Suppressor macrophage treated with lipopolysaccharide for 1 hour (primary cell): ENCODE measurements at regions not wholly inside any gene's neighbourhood (a gene's known extent, or its start where the extent isn't known, plus 50 kb on each side); places are given as distances from the start of the nearest gene placed in this dataset.
A peak's percentile ranks its signal among the peaks of the same experiment; 100 is the strongest.

Experiments
- DNase-seq, 3 donors: peaks; one replicate each; pipeline ENCODE4 v3.0.0-alpha.2; 2020 to 2022

DNA sequence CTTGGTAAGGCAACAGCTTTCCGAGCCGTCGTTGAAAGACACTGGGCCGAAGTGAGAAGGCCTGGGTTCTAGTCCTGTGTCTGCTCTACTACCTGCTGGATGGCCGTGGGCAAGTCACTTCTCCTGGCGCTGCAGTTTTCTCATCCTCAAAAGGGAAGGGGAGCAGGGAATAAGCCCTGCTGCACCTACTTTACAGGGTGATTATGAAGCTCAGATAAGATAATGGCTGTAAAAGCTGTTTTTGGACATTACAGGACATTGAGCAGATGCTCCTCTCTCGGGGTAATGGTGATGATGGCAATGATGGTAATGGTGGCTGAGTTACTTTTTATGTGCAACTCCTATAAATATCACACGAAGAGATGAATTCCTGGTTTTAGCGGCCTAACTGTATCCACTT, 152.6 kb downstream of the FAM43A start:
- DNase-seq, result no peak

GRCh38 chr3:194840661-194841514, 155.2 kb downstream of the FAM43A start:
- peak in 1 of 3 donors; percentile 14 for DNase-seq

DNA sequence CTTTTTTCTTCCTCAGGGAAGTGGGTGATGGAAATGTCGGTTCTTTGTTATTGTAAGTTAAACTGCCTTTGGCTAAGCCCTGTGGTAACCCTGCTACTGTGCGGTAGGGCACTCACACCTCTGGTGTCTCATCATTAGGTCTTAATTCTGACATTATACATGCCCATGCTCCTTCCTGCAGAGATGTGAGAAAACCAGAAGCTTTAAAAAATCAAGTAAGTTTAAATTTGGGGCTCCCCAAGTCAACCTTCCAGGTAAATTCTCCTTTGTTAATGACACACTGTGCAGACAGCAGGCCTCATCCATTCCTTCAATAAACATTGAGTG, 155.8 kb downstream of the FAM43A start:
- no peak for DNase-seq

- peak; percentile 60 to 79 (median 73) for DNase-seq
Measured at GRCh38 chr3:194843556-194843955, 157.9 kb downstream of the FAM43A start.

- no peak for DNase-seq
Measured at GRCh38 chr3:194844046-194844445, 158.4 kb downstream of the FAM43A start.

- peak in 2 of 3 donors; percentile 29 to 59 for DNase-seq
Measured at GRCh38 chr3:194849166-194849875, 163.6 kb downstream of the FAM43A start.

- no peak for DNase-seq
Measured at GRCh38 chr3:194851254-194851653, 165.6 kb downstream of the FAM43A start.

DNA sequence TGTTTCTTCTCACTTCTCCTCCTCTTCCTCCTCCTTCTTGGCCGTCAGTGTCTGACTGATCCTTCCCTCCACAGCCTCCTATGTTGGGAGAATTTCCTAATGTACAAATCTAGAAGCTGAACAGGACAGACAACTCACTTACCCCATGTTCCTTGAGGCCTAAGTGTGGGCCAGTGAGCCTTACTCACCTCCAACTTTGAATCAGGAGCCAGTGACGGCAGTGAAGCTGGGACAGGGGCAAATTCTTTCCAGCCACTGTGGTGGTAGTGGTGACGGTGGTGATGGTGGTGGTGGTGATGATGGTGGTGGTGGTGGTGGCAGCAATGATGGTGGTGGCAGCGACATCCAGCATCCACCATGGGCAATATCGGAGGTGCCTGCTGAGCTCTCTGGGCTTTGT, 166.3 kb downstream of the FAM43A start:
- no peak for DNase-seq

- no peak for DNase-seq
Measured at GRCh38 chr3:194852345-194852744, 166.7 kb downstream of the FAM43A start.

- DNase-seq, result no peak
Measured at GRCh38 chr3:194852831-194853508, 167.3 kb downstream of the FAM43A start.

DNA sequence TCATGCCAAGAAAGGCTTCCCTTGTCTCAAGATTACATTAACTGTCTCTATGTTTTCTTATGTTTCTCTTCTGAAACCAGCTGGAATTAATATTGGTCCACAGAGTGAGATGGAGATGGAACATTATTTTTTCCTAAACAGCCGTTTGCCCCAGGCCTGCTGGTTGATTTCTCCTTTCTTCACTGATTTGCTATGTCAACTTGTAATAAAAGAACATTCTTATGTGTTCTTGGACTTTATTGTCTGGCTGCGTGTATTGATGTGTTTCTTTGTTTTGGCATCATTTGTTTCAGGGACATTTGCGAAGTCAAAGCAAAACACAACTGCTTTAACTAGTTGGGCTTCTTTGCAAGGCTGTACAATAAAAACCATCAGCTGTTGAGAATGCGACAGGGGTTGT, 168.5 kb downstream of the FAM43A start:
- no peak for DNase-seq

DNA sequence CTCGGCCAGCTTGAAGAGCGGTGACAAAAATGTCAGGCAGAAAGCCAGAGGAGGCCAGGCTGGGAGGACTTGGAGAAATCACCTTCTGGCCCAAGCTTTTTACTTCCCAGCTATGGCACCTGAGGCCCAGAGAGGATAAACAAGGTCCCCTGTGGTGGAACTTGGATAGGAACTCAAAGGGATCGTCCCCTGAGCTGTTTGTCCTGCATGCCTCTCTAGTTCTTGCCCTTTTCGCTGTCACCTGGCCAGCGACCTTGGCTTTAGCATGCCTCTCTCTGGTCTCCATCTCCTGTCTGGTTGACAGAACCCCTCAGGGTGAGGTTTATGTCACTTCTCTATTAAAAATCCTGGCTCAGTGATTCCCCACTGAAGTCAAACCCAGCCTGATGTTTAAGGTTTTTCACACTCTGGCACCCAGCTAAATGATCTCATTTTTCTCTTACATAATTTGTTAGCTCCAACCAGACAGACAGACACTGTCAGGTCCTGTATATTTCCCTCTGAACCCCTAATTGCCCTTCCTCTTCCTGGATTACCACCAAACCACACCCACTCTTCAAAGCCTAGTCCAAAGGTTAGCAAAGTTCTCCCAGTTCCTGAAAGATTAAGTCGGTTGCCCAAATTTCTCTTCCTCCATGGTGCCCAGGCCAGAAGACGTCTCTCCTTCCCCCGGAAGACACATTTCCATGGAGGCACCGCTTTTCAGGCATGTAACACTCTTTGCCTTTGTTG, 169.1 kb downstream of the FAM43A start:
- DNase-seq, result peak; percentile 61 to 79 (median 62)

GRCh38 chr3:194856296-194856695, 170.6 kb downstream of the FAM43A start:
- DNase-seq, result no peak

GRCh38 chr3:194857469-194858113, 171.9 kb downstream of the FAM43A start:
- DNase-seq, result no peak

- DNase-seq, result no peak
Measured at GRCh38 chr3:194858382-194858781, 172.7 kb downstream of the FAM43A start.

GRCh38 chr3:194860725-194861124, 175.0 kb downstream of the FAM43A start:
- no peak for DNase-seq

DNA sequence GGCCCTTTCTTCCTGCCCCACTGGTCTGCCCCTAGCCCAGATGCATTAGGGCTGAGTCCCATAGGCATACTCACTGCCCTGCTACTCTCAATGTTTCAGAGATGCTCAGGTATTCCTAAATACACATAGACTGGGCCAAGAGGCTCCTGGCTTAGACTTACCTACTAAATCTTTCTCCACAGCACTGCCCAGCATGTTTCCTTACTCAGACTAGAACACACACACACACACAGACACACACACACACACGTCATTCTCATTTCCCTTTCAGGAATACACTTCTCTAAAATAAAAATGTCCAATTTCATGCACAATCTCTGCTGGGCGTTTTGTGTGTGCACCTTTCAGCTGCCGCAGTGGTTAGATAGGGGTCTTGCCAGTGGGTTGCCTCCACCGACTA, 175.7 kb downstream of the FAM43A start:
- DNase-seq, result peak; percentile 75 to 85 (median 78)

- DNase-seq, result no peak
Measured at GRCh38 chr3:194865061-194865460, 179.4 kb downstream of the FAM43A start.

DNA sequence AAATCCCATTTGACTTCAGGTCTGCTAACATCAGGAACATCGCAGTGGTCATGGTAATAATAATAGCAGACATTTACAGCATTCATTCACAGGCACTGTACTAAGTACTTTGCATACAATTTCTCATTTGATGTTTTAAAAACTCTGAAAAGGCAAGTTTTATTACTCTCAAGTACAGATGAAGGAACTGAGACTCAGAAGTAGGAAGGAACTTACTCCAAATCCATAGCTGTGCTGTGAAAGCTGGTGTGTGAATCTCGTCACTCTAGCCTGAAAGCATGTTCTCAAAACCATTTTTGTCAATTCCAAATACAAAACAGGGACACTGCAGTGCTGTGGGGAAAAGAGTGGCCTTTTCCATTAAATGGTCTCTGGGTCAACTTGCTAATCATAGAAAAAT, 179.9 kb downstream of the FAM43A start:
- peak in 2 of 3 donors; percentile 42 to 61 for DNase-seq

DNA sequence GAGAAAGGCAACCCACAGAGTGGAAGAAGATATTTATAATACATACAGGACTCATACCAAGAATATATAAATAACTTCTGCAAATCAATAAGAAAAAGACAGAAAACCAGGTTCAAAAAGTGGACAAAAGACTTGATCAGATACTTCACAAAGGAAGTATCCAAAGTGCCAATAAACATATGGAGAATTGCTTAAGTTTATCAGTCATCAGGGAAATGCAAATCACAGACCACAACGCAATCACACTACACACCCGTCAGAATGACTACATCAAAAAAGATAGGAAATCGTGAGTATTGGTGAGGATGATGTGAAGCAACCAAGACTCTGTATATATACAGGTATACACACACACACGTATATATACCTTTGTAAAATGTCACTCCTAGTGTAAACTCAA, 180.6 kb downstream of the FAM43A start:
- peak; percentile 49 to 75 (median 72) for DNase-seq

- no peak for DNase-seq
Measured at GRCh38 chr3:194867270-194867983, 181.7 kb downstream of the FAM43A start.

- DNase-seq, result no peak
Measured at GRCh38 chr3:194868831-194869230, 183.1 kb downstream of the FAM43A start.
